Activated T-cell treated with anti-CD3 and anti-CD28 coated beads for 48 hours (primary cell): ENCODE measurements at regions not wholly inside any gene's neighbourhood (a gene's known extent, or its start where the extent isn't known, plus 50 kb on each side); places are given as distances from the start of the nearest gene placed in this dataset.
"Not testable (repeated sequence)": the region's sequence is repeated elsewhere in the genome, so short reads cannot be mapped to it uniquely, and the experiment has no call there.

ENCODE experiments used
- DNase-seq: peaks from one replicate; pipeline ENCODE4 v3.0.0-alpha.2; 2020; ENCODE audit warnings: low read depth

- not testable (repeated sequence) for DNase-seq
These were observed 91.8 kb downstream of the QRSL1 start for GRCh38 chr6:106721189-106721588.
